Fibroblast of mammary gland (primary cell): ENCODE measurements at regions not wholly inside any gene's neighbourhood (a gene's known extent, or its start where the extent isn't known, plus 50 kb on each side); places are given as distances from the start of the nearest gene placed in this dataset.

Experiments
- DNase-seq: peaks from one replicate; pipeline ENCODE4 v3.0.0-alpha.2; 2010; ENCODE audit warnings: low read depth
- H3K4me3 ChIP-seq: 2 replicates; pipeline ENCODE4 v1.5.1; 2011; ENCODE audit warnings: low read depth, mild to moderate bottlenecking, low read length, moderate library complexity; ENCODE audit not compliant: control insufficient read depth
- CTCF ChIP-seq: conservative IDR thresholded peaks from 2 replicates; pipeline ENCODE4 v1.5.1; 2011; ENCODE audit warnings: low read depth, low read length, inconsistent platforms; ENCODE audit not compliant: control insufficient read depth, insufficient read depth

- no peak for DNase-seq
- H3K4me3 ChIP-seq, result no peak overlapping the region
- no peak for TF ChIP-seq CTCF
These were observed 343.0 kb downstream of the TCERG1L start for GRCh38 chr10:130968511-130968910.

- no peak for DNase-seq
These were observed 342.6 kb downstream of the TCERG1L start for GRCh38 chr10:130968964-130969363.

GRCh38 chr10:130969700-130970099 lies 341.8 kb downstream of the TCERG1L start:
- TF ChIP-seq CTCF, result no peak
- DNase-seq, result no peak
- no peak overlapping the region for H3K4me3 ChIP-seq

More at GRCh38 chr10:130968964-130969363, 342.6 kb downstream of the TCERG1L start:
- H3K4me3 ChIP-seq, result no peak overlapping the region
- no peak for TF ChIP-seq CTCF

- no peak for DNase-seq
- H3K4me3 ChIP-seq, result no peak overlapping the region
- no peak for TF ChIP-seq CTCF
These were observed 341.0 kb downstream of the TCERG1L start for GRCh38 chr10:130970341-130971122.

GRCh38 chr10:130971123-130971435 lies 340.4 kb downstream of the TCERG1L start:
- H3K4me3 ChIP-seq, result no peak overlapping the region
- no peak for TF ChIP-seq CTCF
- DNase-seq, result no peak

GRCh38 chr10:130973127-130973839 lies 338.2 kb downstream of the TCERG1L start:
- H3K4me3 ChIP-seq, result no peak overlapping the region
- TF ChIP-seq CTCF, result no peak
- DNase-seq, result no peak
